8988T (cell line): ENCODE measurements at regions not wholly inside any gene's neighbourhood (a gene's known extent, or its start where the extent isn't known, plus 50 kb on each side); places are given as distances from the start of the nearest gene placed in this dataset.
"Not testable (repeated sequence)": the region's sequence is repeated elsewhere in the genome, so short reads cannot be mapped to it uniquely, and the experiment has no call there.

Source experiments
- DNase-seq: peaks from one replicate; pipeline ENCODE4 v3.0.0; 2011

DNA sequence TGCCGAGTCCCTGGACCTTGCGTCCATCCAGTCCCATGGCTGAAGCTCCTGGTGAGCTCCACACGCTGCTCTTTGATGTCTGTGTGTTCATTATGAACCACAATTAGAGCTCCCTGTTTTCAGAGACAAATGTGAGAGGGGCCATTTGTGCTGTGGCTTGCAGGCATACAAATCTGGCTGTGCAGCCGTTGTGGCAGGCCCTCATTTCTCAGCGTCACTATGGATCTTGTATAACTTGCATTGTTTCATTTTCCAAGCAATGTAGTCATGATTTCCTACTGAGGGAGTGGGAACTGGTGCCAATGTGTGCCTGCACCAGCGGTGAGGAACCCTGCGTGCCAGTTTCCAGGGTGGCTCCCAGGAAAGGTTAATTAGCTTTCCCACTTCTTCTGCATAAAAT lies 542.6 kb downstream of the TMEM114 start:
- DNase-seq = no peak

DNA sequence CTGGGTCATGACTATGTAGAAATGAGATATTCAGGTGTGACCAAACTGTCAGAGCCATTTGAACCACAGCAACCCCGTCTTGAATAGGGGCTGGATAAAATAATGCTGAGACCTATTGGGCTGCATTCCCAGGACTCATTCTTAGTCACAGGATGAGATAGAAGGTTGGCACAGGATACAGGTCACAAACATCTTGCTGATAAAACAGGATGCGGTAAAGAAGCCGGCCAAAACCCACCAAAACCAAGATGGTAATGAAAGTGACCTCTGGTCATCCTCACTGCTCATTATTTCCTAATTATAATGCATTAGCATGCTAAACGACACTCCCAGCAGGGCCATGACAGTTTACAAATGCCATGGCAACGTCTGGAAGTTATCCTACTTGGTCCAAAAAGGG lies 545.5 kb downstream of the TMEM114 start:
- DNase-seq = no peak

DNA sequence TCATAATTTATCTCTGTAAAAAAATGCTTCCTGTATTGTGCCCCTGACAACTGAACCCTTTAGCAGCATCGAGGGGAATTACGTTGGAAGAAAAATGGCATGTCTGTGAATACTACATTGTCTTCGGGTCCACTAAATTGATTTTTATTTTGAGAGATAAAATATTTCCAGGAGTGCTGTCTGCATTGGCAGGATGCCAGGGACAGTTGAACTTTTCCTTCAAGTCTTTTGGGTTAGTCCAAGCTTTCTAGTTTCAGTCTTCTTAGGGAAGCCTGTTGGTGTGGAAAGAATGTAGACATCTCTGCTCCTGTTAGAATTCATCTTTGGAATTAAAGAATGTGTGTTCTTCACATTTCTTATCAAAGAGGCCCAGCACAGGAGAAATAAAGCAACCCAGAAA lies 557.9 kb downstream of the TMEM114 start:
- no peak for DNase-seq

DNA sequence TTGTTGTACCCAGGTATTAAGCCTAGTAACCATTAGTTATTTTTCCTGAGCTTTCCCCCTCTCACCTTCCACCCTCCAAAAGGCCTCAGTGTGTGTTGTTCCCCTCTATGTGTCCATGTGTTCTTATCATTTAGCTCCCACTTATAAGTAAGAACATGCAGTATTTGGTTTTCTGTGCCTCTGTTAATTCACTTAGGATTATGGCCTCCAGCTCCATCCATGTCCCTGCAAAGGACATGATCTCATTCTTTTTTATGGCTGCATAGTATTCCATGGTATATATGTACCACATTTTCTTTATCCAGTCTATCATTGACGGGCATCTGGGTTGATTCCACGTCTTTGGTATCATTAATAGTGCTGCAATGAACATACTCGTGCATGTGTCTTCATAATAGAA lies 560.3 kb downstream of the TMEM114 start:
- not testable (repeated sequence) for DNase-seq

DNA sequence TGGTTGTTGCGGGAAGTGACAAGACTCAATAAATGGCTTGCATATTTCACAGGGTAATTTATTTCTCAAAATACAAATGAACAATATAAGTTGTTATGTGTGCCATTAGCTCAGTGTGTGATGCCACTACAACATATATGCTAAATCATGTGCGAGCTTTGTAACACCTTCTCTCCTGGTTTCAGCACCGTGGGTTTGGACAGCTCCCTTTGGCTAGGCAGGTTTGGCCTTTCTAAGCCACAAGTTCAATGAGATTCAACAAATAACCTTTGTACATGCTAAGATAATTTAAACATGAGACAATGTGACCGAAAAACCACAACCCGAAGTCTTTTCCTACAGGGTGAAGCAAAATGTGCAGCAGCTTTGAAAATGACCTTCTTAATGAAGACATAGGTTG lies 563.9 kb downstream of the TMEM114 start:
- DNase-seq = no peak

DNA sequence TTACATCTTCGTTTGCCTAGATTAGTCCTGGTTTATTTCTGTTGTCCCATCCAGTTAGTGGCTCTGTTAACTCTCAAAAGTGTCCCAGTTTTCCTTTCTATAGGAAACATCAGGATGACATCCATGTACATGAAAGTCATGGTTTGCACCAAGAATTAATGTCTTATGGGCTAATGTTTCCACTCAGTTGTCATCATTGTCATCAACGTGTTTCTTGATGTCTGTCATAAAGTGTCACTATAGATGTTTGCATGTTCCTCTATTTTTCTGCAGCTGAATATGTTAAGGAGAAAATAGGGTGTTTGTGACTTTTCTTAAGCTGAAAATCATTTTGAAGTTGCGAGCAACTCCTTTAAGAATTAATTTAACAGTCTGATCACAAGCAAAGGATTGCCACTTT lies 567.0 kb downstream of the TMEM114 start:
- DNase-seq = no peak

DNA sequence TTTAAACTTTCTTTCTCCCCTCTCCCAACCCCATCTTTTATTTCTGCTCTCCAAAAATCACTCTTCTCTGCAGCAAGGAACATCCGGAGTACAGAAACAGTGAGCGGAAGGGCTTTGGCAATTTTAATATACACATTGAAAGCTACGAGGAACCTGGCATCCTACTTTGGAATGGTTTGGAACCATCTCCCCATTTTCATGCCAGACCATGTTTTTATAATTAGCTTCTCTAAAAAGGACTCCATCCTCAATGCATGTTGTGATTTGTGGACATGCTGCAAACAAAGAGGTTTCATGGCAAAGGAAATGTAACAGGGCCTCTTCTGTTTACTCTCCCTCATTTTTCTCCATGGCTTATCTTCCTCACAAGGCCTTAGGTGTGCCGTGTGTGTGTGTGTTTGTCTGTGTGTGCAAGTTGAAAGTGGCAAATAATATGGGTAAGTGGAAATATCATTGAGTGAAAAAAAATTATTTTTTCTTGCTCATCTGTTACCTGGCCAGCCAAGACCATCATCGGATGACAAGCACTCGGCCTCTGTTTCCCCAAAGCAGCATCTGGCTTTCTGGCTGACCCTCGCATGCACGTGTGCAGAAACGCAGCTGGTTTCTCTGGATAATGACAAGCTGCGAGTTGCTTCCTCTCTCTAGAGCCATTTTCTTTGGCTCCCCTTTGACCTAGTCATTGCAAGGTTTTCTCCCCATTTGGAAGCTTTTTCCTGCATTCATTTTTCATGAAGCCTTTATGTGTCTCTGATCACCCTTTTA lies 585.0 kb downstream of the TMEM114 start:
- DNase-seq = no peak

DNA sequence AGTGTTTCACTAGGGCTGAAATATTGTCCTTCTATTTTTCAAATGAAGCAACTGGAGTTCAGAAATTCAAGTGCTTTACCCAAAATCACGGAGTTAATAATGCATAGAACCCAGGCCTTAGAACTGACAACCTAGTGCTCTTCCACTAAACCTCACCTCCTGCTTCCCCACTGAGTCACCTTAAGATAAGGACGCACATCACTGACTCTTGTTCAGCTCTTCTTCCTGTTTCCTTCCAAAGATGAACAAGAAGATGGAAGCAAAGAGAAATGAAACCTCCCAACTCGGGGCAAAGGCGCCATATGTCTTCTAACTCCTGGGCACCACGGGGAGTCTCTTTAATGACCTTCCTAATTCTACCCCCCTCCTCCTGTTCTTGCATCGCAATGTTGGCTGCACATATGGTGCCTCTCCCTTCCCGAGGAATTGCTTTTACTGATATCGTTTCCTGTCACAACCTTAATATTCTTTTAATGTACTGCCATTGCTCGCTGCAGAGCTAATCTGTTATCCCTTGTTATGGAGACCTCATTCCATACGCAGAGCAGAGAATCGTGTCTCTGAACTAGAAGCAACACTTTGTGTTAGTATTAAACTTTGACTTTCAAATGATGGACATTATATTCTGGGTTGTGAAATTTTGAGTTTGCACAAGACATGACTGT lies 591.4 kb downstream of the TMEM114 start:
- DNase-seq = no peak

DNA sequence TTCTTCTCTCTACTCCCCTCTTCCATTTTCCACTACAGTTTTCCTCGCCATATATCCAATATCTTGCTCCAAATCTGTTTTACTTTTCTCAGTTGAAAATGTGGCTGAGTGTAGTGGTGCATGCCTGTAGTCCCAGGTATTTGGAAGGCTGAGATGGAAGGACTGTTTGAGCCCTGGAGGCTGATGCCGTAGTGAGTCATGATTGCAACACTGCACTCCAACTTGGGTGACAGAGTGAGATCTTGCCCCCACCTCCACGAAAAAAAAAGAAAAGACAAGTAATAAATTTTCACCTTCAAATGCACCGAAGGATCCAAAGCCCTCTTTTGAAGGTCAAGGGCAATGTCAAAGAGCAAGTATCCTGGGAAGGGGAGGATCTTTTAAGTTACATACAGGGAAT lies 592.3 kb downstream of the TMEM114 start:
- no peak for DNase-seq

DNA sequence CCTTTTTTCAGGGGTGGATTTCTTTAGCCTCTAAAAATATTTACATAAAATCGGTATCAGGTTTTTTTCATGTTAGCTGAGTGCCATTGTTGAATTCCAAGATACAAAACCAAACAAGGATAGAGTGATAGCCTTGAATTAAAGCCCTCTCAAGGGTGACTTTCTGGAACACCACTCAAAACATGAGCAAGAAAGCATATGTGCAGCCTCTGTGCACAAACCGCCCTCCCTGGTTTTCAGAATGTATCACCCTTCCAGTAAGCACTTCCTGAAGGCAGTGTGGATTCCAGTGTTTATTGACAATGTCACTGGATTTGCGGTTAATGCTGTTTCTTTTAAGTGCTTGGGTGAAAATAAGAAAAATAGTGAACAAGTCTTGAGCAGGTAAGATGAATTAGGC lies 597.7 kb downstream of the TMEM114 start:
- no peak for DNase-seq

DNA sequence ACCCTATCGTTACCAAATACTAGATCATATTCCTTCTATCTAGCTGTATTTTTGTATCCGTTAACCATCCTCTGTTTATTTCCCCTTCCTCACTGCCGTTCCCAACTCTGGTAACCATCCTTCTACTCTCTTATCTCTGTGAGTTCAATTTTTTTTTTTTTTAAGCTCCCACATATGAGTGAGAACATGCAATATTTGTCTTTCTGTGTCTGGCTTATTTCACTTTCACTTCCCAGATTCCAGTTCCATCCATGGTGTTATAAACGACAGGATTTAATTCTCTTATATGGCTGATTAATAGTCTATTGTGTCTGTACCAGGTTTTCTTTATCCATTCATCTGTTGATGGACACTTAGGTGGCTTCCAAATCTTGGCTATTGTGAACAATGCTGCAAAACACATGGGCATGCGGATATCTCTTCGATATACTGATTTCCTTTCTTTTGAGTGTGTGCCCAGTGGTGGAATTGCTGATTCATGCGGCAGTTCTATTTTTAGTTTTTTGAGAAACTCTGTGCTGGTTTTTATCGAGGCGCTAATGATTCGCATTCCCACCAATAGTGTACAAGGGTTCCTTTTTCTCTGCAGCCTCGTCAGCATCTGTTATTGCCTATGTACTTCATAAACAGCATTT lies 599.6 kb downstream of the TMEM114 start:
- no peak for DNase-seq

DNA sequence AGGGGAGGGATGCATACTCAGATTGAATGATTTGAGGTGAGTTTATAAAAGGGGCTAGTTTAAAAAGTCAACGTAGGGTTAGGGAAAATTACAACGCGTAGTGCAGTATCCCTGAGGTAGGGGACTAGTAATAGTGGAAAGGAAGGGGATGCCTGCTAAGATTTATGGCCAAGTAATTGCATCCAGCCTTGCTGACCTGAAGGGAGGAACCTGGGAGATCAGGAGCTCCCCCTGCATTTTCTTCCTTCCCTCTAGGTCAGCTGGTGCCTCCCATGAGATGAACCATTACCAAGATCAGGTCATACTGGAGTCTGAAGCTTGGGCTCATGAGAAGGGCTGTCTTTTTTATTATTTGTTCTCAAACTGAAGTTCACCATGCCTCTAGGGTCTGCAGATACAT lies 606.6 kb downstream of the TMEM114 start:
- no peak for DNase-seq

DNA sequence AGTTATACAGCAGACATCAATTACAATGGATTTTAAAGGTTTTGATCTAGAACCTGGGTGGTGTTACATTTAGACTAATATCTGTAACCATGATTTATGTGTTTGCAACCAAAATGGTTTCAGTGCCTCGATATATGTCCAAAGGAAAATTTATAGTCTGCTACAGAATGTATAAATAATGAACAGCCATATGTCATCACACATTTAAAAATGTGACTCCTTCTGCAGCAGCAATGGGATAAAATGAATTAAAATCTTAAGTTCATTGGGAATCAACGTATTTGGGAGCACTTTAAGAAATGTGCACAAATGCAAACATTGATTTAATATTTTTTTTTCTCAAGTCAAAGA lies 610.2 kb downstream of the TMEM114 start:
- no peak for DNase-seq

DNA sequence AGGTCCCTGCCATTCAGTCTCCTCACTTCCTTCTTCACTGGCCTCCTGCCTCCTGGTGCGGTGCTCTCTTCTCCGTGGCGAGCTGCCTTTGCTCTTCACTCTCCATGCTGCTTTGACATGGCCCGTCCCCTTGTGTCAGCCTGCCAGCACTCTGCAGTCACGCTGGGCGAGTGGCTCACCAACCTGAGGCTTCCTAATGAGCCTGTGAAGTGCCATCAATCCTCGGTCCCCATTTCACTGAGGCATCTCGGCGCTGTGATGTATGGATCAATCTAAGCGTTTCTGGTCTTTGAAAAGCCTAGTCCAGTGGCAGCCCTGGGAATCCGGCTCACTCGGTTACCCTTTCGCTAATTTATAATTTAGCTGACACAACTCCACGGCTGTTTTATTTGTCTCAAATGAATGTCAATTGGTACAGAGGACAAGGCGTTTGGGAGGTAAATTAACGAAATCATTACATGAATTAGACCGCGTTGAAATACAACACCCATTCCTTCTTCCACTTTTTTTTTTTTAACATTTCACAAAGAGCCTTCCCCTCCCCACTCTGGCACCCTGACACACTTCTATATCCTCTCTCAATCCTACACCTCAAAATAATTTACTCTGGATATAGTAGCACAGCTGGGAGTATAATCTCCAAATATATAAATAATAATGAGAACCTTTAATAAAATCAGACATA lies 610.7 kb downstream of the TMEM114 start:
- no peak for DNase-seq

DNA sequence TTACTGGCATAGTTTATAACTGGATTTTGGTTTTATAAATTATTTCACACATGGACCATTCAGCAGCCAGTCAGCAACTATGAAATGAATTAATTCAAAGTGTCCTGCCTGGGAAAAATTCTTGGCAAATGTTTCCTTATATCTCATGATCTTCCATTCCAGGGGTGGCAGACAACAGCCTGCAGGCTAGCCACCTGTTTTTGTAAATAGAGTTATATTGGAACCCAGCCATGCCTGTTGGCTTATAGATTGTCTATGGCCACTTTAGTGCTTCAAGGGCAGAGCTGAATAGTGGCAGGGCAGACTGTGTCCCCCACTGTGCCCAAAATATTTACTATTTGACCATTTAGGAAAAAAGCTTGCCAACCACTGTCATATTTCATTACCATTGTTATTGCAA lies 613.7 kb downstream of the TMEM114 start:
- DNase-seq = no peak

DNA sequence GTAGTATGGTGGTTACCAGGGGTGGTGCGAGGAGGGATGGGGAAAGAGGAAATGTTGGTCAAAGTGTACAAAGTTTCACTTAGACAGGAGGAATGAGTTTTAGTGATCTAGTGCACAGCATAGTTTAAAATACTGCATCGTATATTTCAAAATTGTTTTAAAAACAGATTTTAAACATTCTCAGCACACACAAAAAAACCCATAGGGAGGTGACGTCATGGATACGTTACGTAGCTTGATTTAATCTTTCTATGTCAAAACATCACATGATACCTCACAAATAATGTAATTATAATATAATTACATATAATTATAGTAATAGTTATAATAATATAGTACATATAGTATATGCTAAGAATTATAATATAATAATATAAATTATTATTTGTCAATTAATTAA lies 614.2 kb downstream of the TMEM114 start:
- no peak for DNase-seq

DNA sequence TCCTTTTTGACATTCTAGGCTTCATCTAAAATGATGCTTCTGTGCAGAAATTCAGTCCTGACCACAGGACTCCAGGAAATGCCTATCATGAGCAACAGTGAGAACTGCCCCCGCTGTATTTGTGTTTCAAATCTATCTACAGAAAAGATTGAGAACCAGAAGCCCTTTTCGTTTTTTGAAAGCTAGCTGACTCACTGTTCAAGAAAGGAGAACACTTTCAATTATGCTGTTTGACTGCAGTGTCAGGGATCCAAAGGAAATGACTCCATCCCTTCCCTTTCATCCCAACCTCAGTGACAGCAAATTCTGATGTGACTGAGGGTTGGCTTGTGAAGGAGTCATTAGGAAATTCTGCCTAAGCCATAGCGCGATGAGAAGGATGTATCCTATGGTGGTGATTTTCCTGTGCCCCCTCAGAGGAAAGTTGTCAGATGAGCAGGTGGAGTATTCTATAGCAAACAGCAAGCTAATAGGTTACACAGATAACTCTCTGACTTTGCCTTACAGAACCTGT lies 622.3 kb downstream of the TMEM114 start:
- DNase-seq = no peak

DNA sequence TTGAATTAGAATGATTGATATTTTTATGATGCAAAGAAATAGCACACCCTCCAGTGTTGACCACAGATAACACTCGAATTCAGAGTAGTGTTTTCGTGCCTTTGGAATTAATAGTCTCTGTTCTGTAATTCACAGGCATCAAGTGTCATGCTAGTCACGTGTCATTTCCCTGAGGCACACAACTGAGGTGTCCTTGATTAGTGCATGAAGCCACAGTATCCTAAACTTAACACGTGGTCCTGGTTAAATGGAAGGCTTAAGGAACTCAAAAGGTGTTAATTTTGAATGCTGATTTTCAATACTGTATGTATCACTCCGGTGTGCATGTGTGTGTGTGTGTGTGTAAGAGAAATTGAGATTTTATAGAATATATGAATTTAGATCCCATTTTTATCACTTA lies 625.6 kb downstream of the TMEM114 start:
- DNase-seq = no peak

DNA sequence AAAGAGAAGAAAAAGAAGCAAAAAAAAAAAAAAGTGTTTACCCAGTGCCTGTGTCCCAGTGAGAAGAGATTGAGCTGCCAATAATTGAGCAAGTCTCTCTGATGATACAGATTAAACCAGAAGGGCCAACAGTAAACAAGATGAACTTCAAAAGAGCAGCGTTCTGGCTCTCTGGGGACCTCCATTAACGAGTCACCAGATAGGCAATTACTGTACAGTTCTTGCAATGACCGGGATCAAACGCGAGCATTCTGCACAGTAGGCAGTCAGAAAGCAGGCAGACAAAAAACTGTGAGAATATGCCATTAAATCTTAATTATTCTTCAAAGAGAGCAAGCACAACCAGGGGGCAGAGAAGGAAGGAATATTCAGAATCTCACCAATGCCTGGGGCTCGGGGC lies 626.1 kb downstream of the TMEM114 start:
- DNase-seq = no peak

DNA sequence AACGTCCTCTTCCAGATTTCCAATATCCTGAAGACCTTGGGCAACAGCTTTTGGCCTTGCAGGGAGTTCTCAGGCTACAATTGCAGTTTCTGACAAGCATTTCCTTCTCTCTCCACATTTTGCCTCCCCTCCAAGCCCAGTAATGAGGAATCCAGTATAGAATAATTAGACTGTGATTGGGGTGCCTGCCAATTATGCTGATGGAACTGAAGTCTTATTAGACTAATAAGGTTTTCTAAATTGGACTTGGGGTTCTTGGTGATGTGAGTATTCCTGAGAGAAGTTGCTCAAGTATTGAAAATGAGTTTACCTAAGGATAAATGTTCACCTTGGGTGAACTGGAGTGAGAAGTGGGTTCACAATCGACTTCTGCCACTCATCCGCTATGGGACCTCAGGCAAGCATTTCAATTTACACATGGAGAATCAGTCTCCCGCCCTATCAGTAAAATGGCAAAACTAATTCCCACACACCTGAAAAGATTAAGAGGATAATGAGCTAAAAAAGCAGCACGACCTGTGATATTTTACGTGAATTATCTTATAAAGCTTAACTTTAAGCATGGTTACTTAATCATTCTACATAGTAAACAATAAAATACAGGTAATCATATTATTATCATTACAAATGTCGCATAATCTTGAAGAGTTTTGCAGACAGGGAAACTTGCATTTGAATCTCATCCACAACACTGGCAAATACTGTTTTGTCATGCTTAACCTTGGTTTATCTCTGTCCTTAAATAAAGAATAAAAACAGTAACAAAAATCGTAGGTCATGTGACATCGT lies 628.0 kb downstream of the TMEM114 start:
- DNase-seq = no peak

DNA sequence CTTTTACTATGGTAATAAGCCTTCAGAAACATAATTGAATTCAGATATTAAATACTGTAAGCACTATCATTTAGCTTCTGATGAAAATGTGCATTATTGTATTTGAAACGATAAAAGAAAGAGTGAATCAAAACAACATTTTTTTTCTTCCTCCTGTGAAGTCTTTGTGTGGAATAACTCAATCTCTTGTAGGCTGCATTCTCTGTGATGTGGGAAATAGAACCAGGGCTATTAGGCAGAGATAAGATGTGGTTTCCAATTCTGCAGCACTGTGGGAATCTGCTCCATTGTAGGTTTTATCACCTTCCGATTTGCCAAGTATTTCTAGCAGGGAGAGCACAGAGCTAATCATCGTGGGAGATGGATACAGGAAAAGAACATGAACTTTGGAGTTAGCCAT lies 624.5 kb downstream of the RBFOX1 start:
- no peak for DNase-seq

DNA sequence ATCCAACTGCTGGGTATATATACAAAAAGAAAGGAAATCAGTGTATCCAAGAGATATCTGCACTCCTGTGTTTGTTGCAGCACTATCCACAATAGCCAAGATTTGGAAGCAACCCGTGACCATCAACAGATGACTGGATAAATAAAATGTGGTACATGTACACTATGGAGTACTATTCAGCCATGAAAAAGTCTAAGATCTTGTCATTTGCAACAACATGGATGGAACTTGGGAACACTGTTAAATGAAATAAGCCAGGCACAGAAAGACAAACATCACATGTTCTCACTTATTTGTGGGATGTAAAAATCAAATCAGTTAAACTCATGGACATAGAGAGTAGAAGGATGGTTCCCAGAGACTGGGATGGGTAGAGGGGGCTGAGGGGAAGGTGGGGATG lies 620.7 kb downstream of the RBFOX1 start:
- DNase-seq = no peak

DNA sequence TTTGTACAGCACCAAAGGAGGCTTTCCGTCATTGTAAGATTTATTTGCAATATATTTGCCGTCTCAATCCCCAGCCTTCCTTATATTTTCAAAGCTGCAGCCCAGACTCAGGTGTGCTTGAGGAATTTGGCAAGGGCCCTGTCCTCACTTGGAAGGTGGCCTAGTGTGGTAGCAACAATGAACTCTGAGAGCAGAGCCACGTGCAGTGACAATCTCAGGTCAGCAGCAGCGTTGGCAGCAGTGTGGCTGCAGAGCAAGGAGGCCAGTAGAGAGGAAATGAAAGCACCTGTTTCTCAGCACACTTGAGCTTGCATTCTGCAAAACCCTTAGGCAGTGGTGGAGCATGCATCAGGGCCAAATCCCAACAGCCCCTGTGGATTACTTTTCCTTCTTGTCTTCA lies 613.5 kb downstream of the RBFOX1 start:
- no peak for DNase-seq
